ENCODE measurements at regions not wholly inside any gene's neighbourhood (a gene's known extent, or its start where the extent isn't known, plus 50 kb on each side); places are given as distances from the start of the nearest gene placed in this dataset.

DNA sequence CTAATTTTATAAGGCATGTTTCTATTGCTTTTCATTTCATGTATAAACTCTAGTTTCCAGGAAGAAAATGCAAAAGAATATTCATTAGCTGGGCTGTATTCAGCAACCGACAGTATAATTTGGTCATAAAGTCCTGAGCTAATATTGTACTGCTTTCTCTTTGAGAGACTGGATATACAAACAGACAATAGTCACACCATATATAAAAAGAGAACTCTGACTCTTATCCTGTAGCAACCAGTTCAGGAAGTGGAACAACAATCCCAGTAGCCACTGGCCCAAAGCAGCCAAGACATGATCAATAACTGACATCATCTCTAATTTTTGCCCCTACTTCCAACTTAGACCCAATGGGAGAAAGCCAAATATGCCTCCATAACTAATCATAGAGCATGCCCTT lies 160.8 kb downstream of the FSIP2 start:
- TF ChIP-seq, protein P1, sequence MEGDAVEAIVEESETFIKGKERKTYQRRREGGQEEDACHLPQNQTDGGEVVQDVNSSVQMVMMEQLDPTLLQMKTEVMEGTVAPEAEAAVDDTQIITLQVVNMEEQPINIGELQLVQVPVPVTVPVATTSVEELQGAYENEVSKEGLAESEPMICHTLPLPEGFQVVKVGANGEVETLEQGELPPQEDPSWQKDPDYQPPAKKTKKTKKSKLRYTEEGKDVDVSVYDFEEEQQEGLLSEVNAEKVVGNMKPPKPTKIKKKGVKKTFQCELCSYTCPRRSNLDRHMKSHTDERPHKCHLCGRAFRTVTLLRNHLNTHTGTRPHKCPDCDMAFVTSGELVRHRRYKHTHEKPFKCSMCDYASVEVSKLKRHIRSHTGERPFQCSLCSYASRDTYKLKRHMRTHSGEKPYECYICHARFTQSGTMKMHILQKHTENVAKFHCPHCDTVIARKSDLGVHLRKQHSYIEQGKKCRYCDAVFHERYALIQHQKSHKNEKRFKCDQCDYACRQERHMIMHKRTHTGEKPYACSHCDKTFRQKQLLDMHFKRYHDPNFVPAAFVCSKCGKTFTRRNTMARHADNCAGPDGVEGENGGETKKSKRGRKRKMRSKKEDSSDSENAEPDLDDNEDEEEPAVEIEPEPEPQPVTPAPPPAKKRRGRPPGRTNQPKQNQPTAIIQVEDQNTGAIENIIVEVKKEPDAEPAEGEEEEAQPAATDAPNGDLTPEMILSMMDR (conservative IDR thresholded peaks at IDR 0.05) = no peak
- TF ChIP-seq ZFX (IDR thresholded peaks at IDR 0.05) = no peak
